GM23248 (cell line): ENCODE measurements at regions not wholly inside any gene's neighbourhood (a gene's known extent, or its start where the extent isn't known, plus 50 kb on each side); places are given as distances from the start of the nearest gene placed in this dataset.

ENCODE experiments used
- EZH2 ChIP-seq: fragments of 200-600 bp; sonication (generic); IDR thresholded peaks from 2 replicates; pipeline ENCODE4 v1.6.1; 2018; ENCODE audit warnings: antibody characterized with exemption, mild to moderate bottlenecking; ENCODE audit not compliant: insufficient read depth, poor library complexity, severe bottlenecking
- EZH2phosphoT487 ChIP-seq: fragments of 200-600 bp; sonication (generic); IDR thresholded peaks from 2 replicates; pipeline ENCODE4 v1.6.1; 2018; ENCODE audit warnings: antibody characterized with exemption, moderate library complexity, mild to moderate bottlenecking, low read depth; ENCODE audit not compliant: insufficient read depth

DNA sequence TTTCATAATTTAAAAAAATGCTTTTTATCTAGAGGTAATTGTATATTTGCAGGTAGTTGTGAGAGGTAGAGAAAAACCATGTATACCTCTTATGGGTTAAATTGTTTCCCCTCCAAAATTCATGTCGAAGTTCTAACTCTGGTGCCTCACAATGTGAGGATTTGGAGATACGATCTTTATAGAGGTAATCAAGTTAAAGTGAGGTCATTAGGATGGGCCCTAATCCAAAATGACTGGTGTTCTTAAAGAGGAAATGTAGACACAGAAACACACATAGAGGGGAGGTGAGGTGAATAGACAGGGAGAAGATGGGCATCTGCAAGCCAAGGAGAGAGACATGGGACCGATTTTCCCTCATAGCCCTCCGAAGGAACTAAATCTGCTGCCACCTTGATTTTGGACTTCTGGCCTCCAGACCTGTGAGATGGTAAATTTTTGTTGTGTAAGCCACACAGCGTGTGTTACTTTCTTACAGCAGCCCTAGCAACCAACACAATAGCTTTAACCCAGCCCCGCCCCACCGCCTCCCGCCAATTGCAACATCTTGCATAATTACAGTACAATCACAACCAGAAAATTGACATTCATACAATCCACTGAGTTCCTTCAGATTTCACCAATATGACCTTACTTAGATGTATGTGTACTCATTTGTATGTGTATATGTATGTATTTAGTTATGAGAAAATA lies 208.9 kb downstream of the MIB1 start:
- TF ChIP-seq EZH2phosphoT487 (no peak), EZH2 (no peak)
